Breast epithelium (tissue), 4 donors: ENCODE measurements at regions not wholly inside any gene's neighbourhood (a gene's known extent, or its start where the extent isn't known, plus 50 kb on each side); places are given as distances from the start of the nearest gene placed in this dataset.

ENCODE experiments used
- DNase-seq, 2 donors: peaks; one replicate each; pipeline ENCODE4 v3.0.0-alpha.2; 2019; ENCODE audit warnings: low spot score in 2 of 2
- H3K27ac ChIP-seq, 2 donors: fragments of 200-600 bp; sonication (generic) in 1 of 2; one replicate each; pipeline ENCODE4 v1.5.1; 2016 to 2019; ENCODE audit warnings: mild to moderate bottlenecking in 1 of 2
- H3K27me3 ChIP-seq, 2 donors: fragments of 200-600 bp; sonication (generic) in 1 of 2; one replicate each; pipeline versions ENCODE4 v1.5.1 to v1.6.0; 2017 to 2019; ENCODE audit warnings: control low read depth in 1 of 2, mild to moderate bottlenecking in 1 of 2
- H3K36me3 ChIP-seq: fragments of 200-600 bp; one replicate; pipeline ENCODE4 v1.5.1; 2019
- H3K4me1 ChIP-seq, 2 donors: fragments of 200-600 bp; sonication (generic); one replicate each; pipeline ENCODE4 v1.5.1; 2016 to 2019; ENCODE audit warnings: control low read depth in 1 of 2
- H3K4me3 ChIP-seq, 3 donors: fragments of 200-600 bp; sonication (generic); 1 replicate in 2 of 3; 2 replicates in 1 of 3; pipeline ENCODE4 v1.5.1; 2016 to 2019; ENCODE audit warnings: mild to moderate bottlenecking in 3 of 3, moderate library complexity in 2 of 3
- H3K9me3 ChIP-seq, 2 donors: fragments of 200-600 bp; sonication (generic) in 1 of 2; one replicate each; pipeline ENCODE4 v1.5.1; 2016 to 2019; ENCODE audit warnings: control low read depth in 1 of 2
- CTCF ChIP-seq, 3 donors: fragments of 450-650 bp; IDR thresholded peaks; one replicate each; pipeline ENCODE4 v1.5.1; 2016 to 2017; ENCODE audit warnings: antibody characterized with exemption in 3 of 3, mild to moderate bottlenecking in 3 of 3, moderate library complexity in 3 of 3
- POLR2A ChIP-seq: fragments of 450-650 bp; IDR thresholded peaks from one replicate; pipeline ENCODE4 v1.6.1; 2016; ENCODE audit warnings: antibody characterized with exemption, mild to moderate bottlenecking, moderate library complexity
- POLR2AphosphoS5 ChIP-seq, 3 donors: sonication (generic); formaldehyde crosslinking; IDR thresholded peaks; one replicate each; pipeline ENCODE4 v1.6.1; 2017; ENCODE audit warnings: antibody characterized with exemption in 3 of 3
- intact Hi-C: fragments of 100-400 bp; cut with DNase I; formaldehyde crosslinking; loops from one replicate; pipeline ENCODE4 v1.15.1; 2023; ENCODE audit warnings: low total_unique reads

GRCh38 chr3:151949706-151950105 lies 76.3 kb downstream of the SUCNR1 start:
- no peak for DNase-seq
- intact Hi-C loops, result no loop called here
- TF ChIP-seq POLR2AphosphoS5 (IDR thresholded peaks at IDR 0.05), result no peak
- TF ChIP-seq POLR2A, result no peak
- no peak for TF ChIP-seq CTCF (IDR thresholded peaks at IDR 0.05)

GRCh38 chr3:151955356-151955755 lies 81.9 kb downstream of the SUCNR1 start:
- H3K4me1 ChIP-seq, result no peaks in the 10 kb centered on the region
- intact Hi-C loops, result no loop called here
- no peak overlapping the region for H3K4me3 ChIP-seq
- no peaks in the 10 kb centered on the region for H3K9me3 ChIP-seq
- H3K27me3 ChIP-seq, result no peaks in the 10 kb centered on the region
- no peaks in the 10 kb centered on the region for H3K36me3 ChIP-seq
- H3K27ac ChIP-seq, result no peak overlapping the region
- no peak for DNase-seq
- TF ChIP-seq POLR2AphosphoS5 (IDR thresholded peaks at IDR 0.05) (no peak), CTCF (IDR thresholded peaks at IDR 0.05) (no peak), POLR2A (no peak)

More at GRCh38 chr3:151949706-151950105, 76.3 kb downstream of the SUCNR1 start:
- Histone ChIP-seq H3K4me3 (no peak overlapping the region), H3K27ac (no peak overlapping the region), H3K27me3 (no peaks in the 10 kb centered on the region), H3K9me3 (no peaks in the 10 kb centered on the region), H3K4me1 (no peaks in the 10 kb centered on the region), H3K36me3 (no peaks in the 10 kb centered on the region)

- Histone ChIP-seq H3K4me1 (no peaks in the 10 kb centered on the region), H3K27ac (no peak overlapping the region)
- intact Hi-C loops, result no loop called here
Observed at GRCh38 chr3:151960961-151961580, 87.6 kb downstream of the SUCNR1 start.

GRCh38 chr3:151962352-151962751 lies 88.9 kb downstream of the SUCNR1 start:
- TF ChIP-seq POLR2AphosphoS5 (IDR thresholded peaks at IDR 0.05) (no peak), POLR2A (no peak)
- intact Hi-C loops, result no loop called here

More at GRCh38 chr3:151960961-151961580, 87.6 kb downstream of the SUCNR1 start:
- TF ChIP-seq POLR2A, result no peak
- TF ChIP-seq POLR2AphosphoS5 (IDR thresholded peaks at IDR 0.05), result no peak
- TF ChIP-seq CTCF (IDR thresholded peaks at IDR 0.05), result no peak
- DNase-seq, result no peak
- Histone ChIP-seq H3K27me3 (no peaks in the 10 kb centered on the region), H3K36me3 (no peaks in the 10 kb centered on the region), H3K9me3 (no peaks in the 10 kb centered on the region), H3K4me3 (no peak overlapping the region)

GRCh38 chr3:151962912-151963311 lies 89.5 kb downstream of the SUCNR1 start:
- no peak for DNase-seq
- Histone ChIP-seq H3K4me3 (no peak overlapping the region), H3K4me1 (no peaks in the 10 kb centered on the region), H3K36me3 (no peaks in the 10 kb centered on the region), H3K9me3 (no peaks in the 10 kb centered on the region), H3K27me3 (no peaks in the 10 kb centered on the region), H3K27ac (no peak overlapping the region)
- TF ChIP-seq POLR2A (no peak), POLR2AphosphoS5 (IDR thresholded peaks at IDR 0.05) (no peak), CTCF (IDR thresholded peaks at IDR 0.05) (no peak)
- intact Hi-C loops, result no loop called here

More at GRCh38 chr3:151962352-151962751, 88.9 kb downstream of the SUCNR1 start:
- no peak overlapping the region for H3K4me3 ChIP-seq
- no peaks in the 10 kb centered on the region for H3K36me3 ChIP-seq
- H3K27me3 ChIP-seq, result no peaks in the 10 kb centered on the region
- H3K9me3 ChIP-seq, result no peaks in the 10 kb centered on the region
- DNase-seq, result no peak
- H3K27ac ChIP-seq, result no peak overlapping the region
- H3K4me1 ChIP-seq, result no peaks in the 10 kb centered on the region
